GM12878 (cell line): ENCODE measurements at regions not wholly inside any gene's neighbourhood (a gene's known extent, or its start where the extent isn't known, plus 50 kb on each side); places are given as distances from the start of the nearest gene placed in this dataset.

Experiments
- ATAC-seq: fragments of 200-7000 bp; cut with Tn5 transposase; 3 replicates; pipeline ENCODE4 v1.9.1; 2020; ENCODE audit warnings: mild to moderate bottlenecking, moderate library complexity
- BruUV-seq: library from RNA; stranded (reverse); fragments of 400-500 nt; replicated peaks from 2 replicates; lab custom pipeline; 2021; lab: Mats Ljungman, UMichigan
- CTCF ChIA-PET: fragments of 300-600 bp; sonication (Branson Sonifier 250); formaldehyde crosslinking; extraction: SDS; loops from one replicate; lab custom pipeline; 2021; ENCODE audit warnings: inconsistent platforms; lab: Yijun Ruan, JAX
- POLR2A ChIA-PET: fragments of 350-600 bp; formaldehyde crosslinking; extraction: SDS; loops from one replicate; lab custom pipeline; 2021; ENCODE audit warnings: inconsistent platforms; lab: Charles Lee
- RAD21 ChIA-PET: fragments of 300-600 bp; sonication (Branson Sonifier 250); formaldehyde crosslinking; loops from one replicate; lab custom pipeline; 2023; ENCODE audit warnings: antibody characterized with exemption; ENCODE audit not compliant: unreplicated experiment; lab: Charles Lee
- SMC1A ChIA-PET: fragments of 300-600 bp; sonication (Branson Sonifier 250); formaldehyde crosslinking; loops from one replicate; lab custom pipeline; 2023; ENCODE audit not compliant: unreplicated experiment, uncharacterized antibody; lab: Charles Lee
- DNase-seq: peaks from one replicate; pipeline ENCODE4 v3.0.0-alpha.2; 2011; ENCODE audit warnings: low read depth, low spot score
- FAIRE-seq: peaks from 3 replicates; lab custom pipeline; 2011; peaks lifted over from hg19 to GRCh38; lab: Jason Lieb, UNC
- H2AFZ ChIP-seq: 2 replicates; pipeline ENCODE4 v1.6.0; 2011; ENCODE audit warnings: low read depth, low read length, control low read depth; ENCODE audit not compliant: control insufficient read depth
- H3K27ac ChIP-seq: 2 replicates; pipeline ENCODE4 v1.5.1; 2011; ENCODE audit warnings: control low read depth; ENCODE audit not compliant: control insufficient read depth, insufficient read depth
- H3K27me3 ChIP-seq, 2 experiments: replicated peaks in 1 of 2; 2 replicates each; pipeline versions ENCODE4 v1.6.0 to v1.6.1; 2011; ENCODE audit warnings: low read length in 1 of 2; ENCODE audit not compliant: control insufficient read depth in 2 of 2, insufficient read depth in 2 of 2
- H3K36me3 ChIP-seq, 2 experiments: 2 replicates each; pipeline ENCODE4 v1.5.1; 2011; ENCODE audit warnings: low read length in 1 of 2; ENCODE audit not compliant: control insufficient read depth in 2 of 2, insufficient read depth in 2 of 2
- H3K4me1 ChIP-seq: 2 replicates; pipeline ENCODE4 v1.6.1; 2011; ENCODE audit warnings: mild to moderate bottlenecking, low read length, moderate library complexity, mixed read lengths; ENCODE audit not compliant: control insufficient read depth, insufficient read depth
- H3K4me2 ChIP-seq: 2 replicates; pipeline ENCODE4 v1.6.0; 2011; ENCODE audit warnings: control low read depth; ENCODE audit not compliant: control insufficient read depth, insufficient read depth
- H3K4me3 ChIP-seq: fragments of 200-600 bp; sonication (generic); 2 replicates; pipeline ENCODE4 v1.5.1; 2016
- H3K79me2 ChIP-seq: 2 replicates; pipeline ENCODE4 v1.6.0; 2011; ENCODE audit warnings: low read length; ENCODE audit not compliant: control insufficient read depth, insufficient read depth
- H3K9ac ChIP-seq: 2 replicates; pipeline ENCODE4 v1.8.0; 2011; ENCODE audit warnings: low read length, control low read depth, mixed read lengths; ENCODE audit not compliant: control insufficient read depth, insufficient read depth
- H3K9me3 ChIP-seq: replicated peaks from 3 replicates; pipeline ENCODE4 v1.5.1; 2011; ENCODE audit warnings: mild to moderate bottlenecking, low read length; ENCODE audit not compliant: control insufficient read depth, insufficient read depth
- H4K20me1 ChIP-seq: 2 replicates; pipeline ENCODE4 v1.6.0; 2011; ENCODE audit not compliant: control insufficient read depth, insufficient read depth
- CEBPB ChIP-seq, 2 experiments: fragments of 150-350 bp in 1 of 2; IDR thresholded peaks; 2 replicates each; pipeline ENCODE4 v1.6.1; 2012 to 2014; ENCODE audit warnings: low read depth in 2 of 2, low read length in 2 of 2, borderline replicate concordance in 1 of 2, inconsistent platforms in 1 of 2
- EP300 ChIP-seq, 2 experiments: fragments of 150-350 bp in 1 of 2; IDR thresholded peaks; 2 replicates each; pipeline ENCODE4 v1.6.1; 2011 to 2012; ENCODE audit warnings: low read depth in 2 of 2, low read length in 2 of 2, borderline replicate concordance in 1 of 2, improper control_type of control experiment in 1 of 2, inconsistent platforms in 1 of 2; ENCODE audit not compliant: control insufficient read depth in 1 of 2
- HDGF ChIP-seq: fragments of 450-650 bp; IDR thresholded peaks from 2 replicates; pipeline ENCODE4 v1.6.1; 2016; ENCODE audit warnings: antibody characterized with exemption
- IRF4 ChIP-seq: IDR thresholded peaks from 2 replicates; pipeline ENCODE4 v1.6.1; 2011; ENCODE audit warnings: low read depth, low read length
- MTA2 ChIP-seq: fragments of 450-650 bp; IDR thresholded peaks from 2 replicates; pipeline ENCODE4 v1.6.1; 2016; ENCODE audit warnings: low read depth, mild to moderate bottlenecking, moderate library complexity
- NFYA ChIP-seq: IDR thresholded peaks from 2 replicates; pipeline ENCODE4 v1.6.1; 2011; ENCODE audit warnings: low read depth, mild to moderate bottlenecking, low read length, improper control_type of control experiment, borderline replicate concordance
- POLR2AphosphoS5 ChIP-seq: IDR thresholded peaks from 2 replicates; pipeline ENCODE4 v1.6.1; 2011; ENCODE audit warnings: mild to moderate bottlenecking, low read length, inconsistent platforms
- RB1 ChIP-seq: fragments of 450-650 bp; formaldehyde crosslinking; IDR thresholded peaks from 2 replicates; pipeline ENCODE4 v1.6.1; 2017; ENCODE audit warnings: mild to moderate bottlenecking, borderline replicate concordance
- STAT3 ChIP-seq: IDR thresholded peaks from 2 replicates; pipeline ENCODE4 v1.6.1; 2011; ENCODE audit warnings: low read depth, low read length, improper control_type of control experiment
- YY1 ChIP-seq: IDR thresholded peaks from 2 replicates; pipeline ENCODE4 v1.6.1; 2011; ENCODE audit warnings: low read depth, mild to moderate bottlenecking, low read length
- WGBS: methylation state at CpG from one replicate; pipeline ENCODE4 v1.1.6; 2016; ENCODE audit warnings: low lambda C conversion rate; ENCODE audit not compliant: insufficient replicate concordance, insufficient coverage; ENCODE audit errors: missing lambda C conversion rate; 5-methylcytosine and 5-hydroxymethylcytosine counted together
- in situ Hi-C: fragments of 300-500 bp; cut with MboI; formaldehyde crosslinking; loops from 9 replicates; pipeline ENCODE4 v1.14.3; 2018; ENCODE audit warnings: mixed read lengths
- intact Hi-C: fragments of 100-400 bp; cut with micrococcal nuclease; formaldehyde crosslinking; loops from one replicate; pipeline ENCODE4 v1.14.2; 2022; ENCODE audit not compliant: unreplicated experiment
- TF ChIP-seq, protein P1 (sequence below): IDR thresholded peaks from 2 replicates; pipeline ENCODE4 v1.6.1; 2011; ENCODE audit warnings: mild to moderate bottlenecking, low read depth, low read length, moderate library complexity; ENCODE audit not compliant: insufficient replicate concordance
- TF ChIP-seq, protein P2 (sequence below): IDR thresholded peaks from 2 replicates; pipeline ENCODE4 v1.6.1; 2012; ENCODE audit warnings: low read depth, low read length, improper control_type of control experiment
- TF ChIP-seq, protein P3 (sequence below): fragments of 450-650 bp; IDR thresholded peaks from 2 replicates; pipeline ENCODE4 v1.6.1; 2017; ENCODE audit warnings: borderline replicate concordance

DNA sequence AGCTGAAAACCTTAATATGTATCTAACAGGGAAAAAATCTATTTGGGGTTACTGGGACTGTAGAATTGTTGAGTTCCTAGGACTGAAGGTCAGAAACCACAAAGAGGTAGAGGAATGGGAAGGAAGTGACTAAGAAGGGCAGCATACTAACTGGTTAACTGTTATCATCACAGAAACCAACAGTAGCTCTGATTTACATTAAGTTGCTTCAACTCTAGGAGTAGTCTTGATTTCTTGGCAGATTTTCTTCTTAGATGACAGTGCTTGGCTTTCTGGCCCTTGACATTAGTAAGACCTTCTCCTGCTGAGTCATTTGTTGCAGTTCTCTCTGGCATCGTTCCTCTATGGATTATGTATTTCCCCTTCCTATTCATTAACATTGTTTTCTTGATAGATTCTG lies 116.1 kb upstream of the RASA1 start:
- TF ChIP-seq MTA2: no peak
- TF ChIP-seq STAT3: no peak
- TF ChIP-seq YY1: no peak
- no peak for TF ChIP-seq HDGF
- TF ChIP-seq, protein P1, sequence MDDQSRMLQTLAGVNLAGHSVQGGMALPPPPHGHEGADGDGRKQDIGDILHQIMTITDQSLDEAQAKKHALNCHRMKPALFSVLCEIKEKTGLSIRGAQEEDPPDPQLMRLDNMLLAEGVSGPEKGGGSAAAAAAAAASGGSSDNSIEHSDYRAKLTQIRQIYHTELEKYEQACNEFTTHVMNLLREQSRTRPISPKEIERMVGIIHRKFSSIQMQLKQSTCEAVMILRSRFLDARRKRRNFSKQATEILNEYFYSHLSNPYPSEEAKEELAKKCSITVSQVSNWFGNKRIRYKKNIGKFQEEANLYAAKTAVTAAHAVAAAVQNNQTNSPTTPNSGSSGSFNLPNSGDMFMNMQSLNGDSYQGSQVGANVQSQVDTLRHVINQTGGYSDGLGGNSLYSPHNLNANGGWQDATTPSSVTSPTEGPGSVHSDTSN: no peak
- TF ChIP-seq IRF4: no peak
- TF ChIP-seq, all 136 proteins: peak for 0
- POLR2A ChIA-PET: no interaction called here

DNA sequence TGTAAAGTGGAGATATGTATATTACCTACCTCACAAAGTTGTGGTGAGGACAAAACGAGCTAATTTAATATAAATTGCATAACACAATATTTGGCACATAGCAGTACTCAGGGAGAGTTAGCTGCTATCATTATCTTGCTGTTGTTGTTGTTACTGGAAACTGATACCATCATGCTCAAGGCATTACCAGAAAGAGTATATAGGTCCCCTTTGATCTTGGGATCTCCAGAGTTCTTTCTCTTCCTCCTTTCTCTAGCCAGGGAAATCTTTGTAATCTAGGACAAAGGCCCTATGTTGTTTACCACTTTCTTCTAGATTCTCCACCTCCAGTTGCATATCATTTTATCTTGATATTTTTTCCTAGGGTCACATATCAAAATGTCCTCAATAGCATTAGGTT lies 114.8 kb upstream of the RASA1 start:
- POLR2A ChIA-PET: no interaction called here
- 30% methylated on average over 1 of the region's 1 CpG for WGBS

More for the DNA sequence above, 116.1 kb upstream of the RASA1 start:
- H3K36me3 ChIP-seq: no peaks in the 10 kb centered on the region
- no peaks in the 10 kb centered on the region; the same call in 2 of the 3 replicates for H3K9me3 ChIP-seq
- no peak overlapping the region for H3K4me2 ChIP-seq
- no peaks in the 10 kb centered on the region for H4K20me1 ChIP-seq
- ChIA-PET SMC1A (interaction anchor here (0.5 to 4.4 kb wide), 8 partner anchors 10 to 249 kb away, joined by 3 to 16 read pairs (median 3); no protein-coding TSS in a partner anchor), RAD21 (interaction anchor here (0.6 to 1.5 kb wide), 3 partner anchors 19 to 117 kb away, joined by 3 to 6 read pairs (median 3); no protein-coding TSS in a partner anchor), CTCF (interaction anchor here (1.4 to 1.9 kb wide), 2 partner anchors 12 to 103 kb away, joined by 5 to 7 read pairs; no protein-coding TSS in a partner anchor)
- ATAC-seq (peak; percentile 41), FAIRE-seq (peak; percentile 49), DNase-seq (no peak)
- H3K4me3 ChIP-seq: no peak overlapping the region
- no peak overlapping the region for H3K27ac ChIP-seq
- H3K79me2 ChIP-seq: no peaks in the 10 kb centered on the region
- H2AFZ ChIP-seq: peak overlapping the region; percentile 23; the same call in 1 of the 2 replicates
- in situ Hi-C loops: no loop called here
- no peak overlapping the region for H3K9ac ChIP-seq
- no peaks in the 10 kb centered on the region for H3K27me3 ChIP-seq
- BruUV-seq: no TSS peak
- H3K4me1 ChIP-seq: no peaks in the 10 kb centered on the region
- 0% methylated on average over 1 of the region's 1 CpG for WGBS
- intact Hi-C loops: no loop called here

More for the DNA sequence above, 114.8 kb upstream of the RASA1 start:
- ChIA-PET RAD21 (no interaction called here), SMC1A (interaction anchor here (1.7 to 4.4 kb wide), 2 partner anchors 15 to 29 kb away, joined by 5 to 16 read pairs; no protein-coding TSS in a partner anchor), CTCF (no interaction called here)
- no peak for DNase-seq
- in situ Hi-C loops: no loop called here
- H3K4me2 ChIP-seq: no peak overlapping the region
- no peaks in the 10 kb centered on the region for H3K36me3 ChIP-seq
- no peak for FAIRE-seq
- no peaks in the 10 kb centered on the region for H4K20me1 ChIP-seq
- no peaks in the 10 kb centered on the region for H3K27me3 ChIP-seq
- ATAC-seq: no peak
- TF ChIP-seq CEBPB (IDR thresholded peaks at IDR 0.05; ENCODE audit: borderline replicate concordance in 1 of 2, low read depth in 2 of 2, low read length in 2 of 2) (no peak), HDGF (no peak), RB1 (no peak), POLR2AphosphoS5 (no peak), EP300 (IDR thresholded peaks at IDR 0.05; ENCODE audit: borderline replicate concordance in 1 of 2, control insufficient read depth in 1 of 2, low read depth in 2 of 2, low read length in 2 of 2) (no peak), NFYA (no peak)
- TF ChIP-seq, protein P2, sequence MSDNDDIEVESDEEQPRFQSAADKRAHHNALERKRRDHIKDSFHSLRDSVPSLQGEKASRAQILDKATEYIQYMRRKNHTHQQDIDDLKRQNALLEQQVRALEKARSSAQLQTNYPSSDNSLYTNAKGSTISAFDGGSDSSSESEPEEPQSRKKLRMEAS: no peak
- TF ChIP-seq, protein P3, sequence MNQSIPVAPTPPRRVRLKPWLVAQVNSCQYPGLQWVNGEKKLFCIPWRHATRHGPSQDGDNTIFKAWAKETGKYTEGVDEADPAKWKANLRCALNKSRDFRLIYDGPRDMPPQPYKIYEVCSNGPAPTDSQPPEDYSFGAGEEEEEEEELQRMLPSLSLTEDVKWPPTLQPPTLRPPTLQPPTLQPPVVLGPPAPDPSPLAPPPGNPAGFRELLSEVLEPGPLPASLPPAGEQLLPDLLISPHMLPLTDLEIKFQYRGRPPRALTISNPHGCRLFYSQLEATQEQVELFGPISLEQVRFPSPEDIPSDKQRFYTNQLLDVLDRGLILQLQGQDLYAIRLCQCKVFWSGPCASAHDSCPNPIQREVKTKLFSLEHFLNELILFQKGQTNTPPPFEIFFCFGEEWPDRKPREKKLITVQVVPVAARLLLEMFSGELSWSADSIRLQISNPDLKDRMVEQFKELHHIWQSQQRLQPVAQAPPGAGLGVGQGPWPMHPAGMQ: no peak
- no peaks in the 10 kb centered on the region for H3K79me2 ChIP-seq
- no peaks in the 10 kb centered on the region; the same call in 2 of the 3 replicates for H3K9me3 ChIP-seq
- BruUV-seq: no TSS peak
- intact Hi-C loops: no loop called here
- no peak overlapping the region for H3K9ac ChIP-seq
- H3K4me1 ChIP-seq: no peaks in the 10 kb centered on the region
- H2AFZ ChIP-seq: no peak overlapping the region
- no peak overlapping the region for H3K27ac ChIP-seq
- no peak overlapping the region for H3K4me3 ChIP-seq
